ENCODE measurements at regions not wholly inside any gene's neighbourhood (a gene's known extent, or its start where the extent isn't known, plus 50 kb on each side); places are given as distances from the start of the nearest gene placed in this dataset.

GRCh38 chr6:45830441-45831139 is 185.1 kb downstream of the CLIC5 start:
- H3K36me3 ChIP-seq, result no peaks in the 10 kb centered on the region
- H3K27ac ChIP-seq, result no peak overlapping the region
- no peaks in the 10 kb centered on the region for H3K27me3 ChIP-seq
- DNase-seq, result no peak
- H3K4me3 ChIP-seq, result no peak overlapping the region
- H3K9me3 ChIP-seq (replicated peaks), result no peaks in the 10 kb centered on the region
- no peaks in the 10 kb centered on the region for H3K4me1 ChIP-seq

GRCh38 chr6:45829873-45830272 is 185.8 kb downstream of the CLIC5 start:
- Histone ChIP-seq H3K4me3 (no peak overlapping the region), H3K36me3 (no peaks in the 10 kb centered on the region), H3K27me3 (no peaks in the 10 kb centered on the region), H3K9me3 (replicated peaks) (no peaks in the 10 kb centered on the region), H3K27ac (no peak overlapping the region), H3K4me1 (no peaks in the 10 kb centered on the region)
- no peak for DNase-seq

GRCh38 chr6:45827952-45828530 is 187.6 kb downstream of the CLIC5 start:
- no peak for DNase-seq
- Histone ChIP-seq H3K4me3 (no peak overlapping the region), H3K9me3 (replicated peaks) (no peaks in the 10 kb centered on the region), H3K4me1 (no peaks in the 10 kb centered on the region), H3K27me3 (no peaks in the 10 kb centered on the region), H3K27ac (no peak overlapping the region), H3K36me3 (no peaks in the 10 kb centered on the region)

DNA sequence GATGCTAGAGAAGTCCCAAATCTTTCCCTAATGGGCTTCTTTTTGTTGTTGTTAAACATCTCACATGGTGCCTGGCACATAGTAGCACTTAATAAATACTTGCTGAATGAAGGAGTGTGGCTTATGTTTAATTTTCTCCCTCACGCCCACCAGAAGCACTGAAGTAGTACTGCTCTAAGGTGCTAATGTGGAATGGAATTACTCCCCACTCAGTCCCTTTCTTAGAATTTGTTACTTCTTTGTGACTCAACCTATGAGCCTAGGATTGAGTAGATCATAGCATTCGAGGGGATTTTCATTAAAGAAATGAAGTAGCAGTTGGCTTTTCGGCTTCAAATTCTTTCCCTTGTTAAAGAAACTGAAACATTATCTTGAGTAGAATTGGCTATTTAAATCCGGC is 192.8 kb downstream of the CLIC5 start:
- H3K27ac ChIP-seq, result no peak overlapping the region
- no peak for DNase-seq
- no peaks in the 10 kb centered on the region for H3K9me3 ChIP-seq (replicated peaks)
- H3K4me3 ChIP-seq, result no peak overlapping the region
- no peaks in the 10 kb centered on the region for H3K36me3 ChIP-seq
- H3K4me1 ChIP-seq, result no peaks in the 10 kb centered on the region
- no peaks in the 10 kb centered on the region for H3K27me3 ChIP-seq

DNA sequence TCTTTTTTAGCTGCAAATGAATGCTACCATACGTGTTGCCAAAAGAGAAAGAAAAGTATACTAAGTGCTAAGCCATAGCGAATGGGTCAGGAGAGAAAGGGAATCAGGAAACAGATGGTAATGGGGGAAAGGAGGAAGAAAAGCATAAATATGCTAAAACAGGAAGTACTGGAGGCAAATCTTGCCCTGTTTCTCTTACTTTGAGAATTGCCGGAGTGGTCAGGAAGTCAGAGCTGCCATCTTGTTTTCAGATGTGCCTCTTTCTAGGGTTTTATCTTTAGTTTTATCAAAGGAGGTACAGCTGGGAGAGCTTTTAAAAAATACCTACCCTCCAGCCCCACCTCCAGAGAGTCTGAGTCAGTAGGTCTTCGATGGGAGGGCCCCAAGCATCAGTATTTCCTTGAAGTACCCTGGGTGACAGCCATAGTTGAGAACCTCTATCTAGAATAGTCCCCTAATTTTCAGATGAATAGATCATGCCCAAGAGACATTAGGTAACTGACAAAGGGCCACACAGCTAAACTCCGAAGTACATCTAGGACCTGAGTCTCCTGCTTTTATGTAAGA is 193.3 kb downstream of the CLIC5 start:
- no peak overlapping the region for H3K4me3 ChIP-seq
- DNase-seq, result no peak
- H3K27me3 ChIP-seq, result no peaks in the 10 kb centered on the region
- no peaks in the 10 kb centered on the region for H3K9me3 ChIP-seq (replicated peaks)
- no peaks in the 10 kb centered on the region for H3K4me1 ChIP-seq
- no peak overlapping the region for H3K27ac ChIP-seq
- no peaks in the 10 kb centered on the region for H3K36me3 ChIP-seq

DNA sequence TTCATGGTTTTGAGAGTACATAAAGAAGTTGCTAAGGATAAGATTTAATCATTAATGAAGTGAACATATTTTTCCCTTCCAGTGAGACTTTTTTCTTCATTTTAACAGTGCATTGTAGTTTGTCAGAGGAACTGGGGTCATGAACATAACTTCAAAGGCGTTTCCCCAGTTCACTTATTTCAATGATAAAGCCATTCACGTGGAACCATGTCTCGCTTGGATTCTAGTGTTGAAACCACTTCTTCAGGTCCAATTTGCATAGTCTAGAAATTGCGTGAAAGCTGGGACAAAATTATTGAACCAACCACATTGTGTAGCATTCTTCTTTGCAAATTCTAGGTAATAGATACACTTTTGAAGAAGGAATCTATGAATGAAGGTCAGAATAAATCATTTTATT is 197.0 kb downstream of the CLIC5 start:
- Histone ChIP-seq H3K27me3 (no peaks in the 10 kb centered on the region), H3K9me3 (replicated peaks) (no peaks in the 10 kb centered on the region), H3K36me3 (no peaks in the 10 kb centered on the region), H3K4me3 (no peak overlapping the region), H3K4me1 (peaks cover 10% of the 10 kb centered on the region), H3K27ac (no peak overlapping the region)
- DNase-seq, result no peak

DNA sequence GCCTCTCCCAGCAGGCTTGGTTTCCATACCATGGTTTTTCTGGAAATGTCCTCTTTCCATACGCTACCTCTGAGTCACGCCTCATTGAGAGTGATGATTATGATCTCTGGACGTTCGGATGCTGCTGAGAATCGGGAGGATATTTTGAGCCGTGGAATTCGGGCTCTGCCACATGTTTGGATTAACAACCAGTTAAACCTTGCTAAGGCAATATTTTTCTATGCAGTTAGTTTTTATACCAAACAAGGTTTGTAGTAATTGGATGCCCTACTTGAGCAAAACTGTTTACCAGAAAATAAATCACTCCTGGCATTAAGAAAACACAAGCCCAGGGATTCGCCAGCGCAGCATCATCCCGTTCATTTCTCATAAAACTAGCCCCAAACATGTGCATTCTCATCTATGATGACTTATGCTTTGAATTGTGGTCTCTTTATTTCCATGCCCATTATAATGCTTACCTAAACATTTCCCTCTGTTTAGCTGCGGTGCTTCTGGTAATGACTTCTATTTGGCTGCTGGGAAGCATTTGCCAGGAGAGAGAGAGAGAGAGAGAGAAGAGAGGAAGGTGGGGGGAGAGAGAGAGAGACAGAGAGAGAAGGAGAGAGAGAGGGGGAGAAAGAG is 198.9 kb downstream of the CLIC5 start:
- H3K27ac ChIP-seq, result peak overlapping the region; percentile 39
- H3K4me3 ChIP-seq, result peak overlapping the region; percentile 43
- H3K27me3 ChIP-seq, result no peaks in the 10 kb centered on the region
- H3K36me3 ChIP-seq, result no peaks in the 10 kb centered on the region
- H3K4me1 ChIP-seq, result peaks cover 23% of the 10 kb centered on the region
- no peaks in the 10 kb centered on the region for H3K9me3 ChIP-seq (replicated peaks)
- peak; percentile 40 to 60 for DNase-seq

- DNase-seq, result peak in 1 of 2 experiments; percentile 20
- no peak overlapping the region for H3K4me3 ChIP-seq
- H3K4me1 ChIP-seq, result peaks cover 23% of the 10 kb centered on the region
- no peaks in the 10 kb centered on the region for H3K27me3 ChIP-seq
- no peak overlapping the region for H3K27ac ChIP-seq
- H3K36me3 ChIP-seq, result no peaks in the 10 kb centered on the region
- H3K9me3 ChIP-seq (replicated peaks), result no peaks in the 10 kb centered on the region
Measured at GRCh38 chr6:45815466-45816125, 200.1 kb downstream of the CLIC5 start.

- Histone ChIP-seq H3K4me1 (peaks cover 23% of the 10 kb centered on the region), H3K27me3 (no peaks in the 10 kb centered on the region), H3K9me3 (replicated peaks) (no peaks in the 10 kb centered on the region), H3K27ac (no peak overlapping the region), H3K36me3 (no peaks in the 10 kb centered on the region), H3K4me3 (no peak overlapping the region)
- DNase-seq, result no peak
Measured at GRCh38 chr6:45814772-45815171, 200.9 kb downstream of the CLIC5 start.

GRCh38 chr6:45813943-45814342 is 201.7 kb downstream of the CLIC5 start:
- no peaks in the 10 kb centered on the region for H3K9me3 ChIP-seq (replicated peaks)
- no peak for DNase-seq
- H3K36me3 ChIP-seq, result no peaks in the 10 kb centered on the region
- H3K27me3 ChIP-seq, result no peaks in the 10 kb centered on the region
- peaks cover 31% of the 10 kb centered on the region for H3K4me1 ChIP-seq
- H3K4me3 ChIP-seq, result no peak overlapping the region
- H3K27ac ChIP-seq, result no peak overlapping the region

DNA sequence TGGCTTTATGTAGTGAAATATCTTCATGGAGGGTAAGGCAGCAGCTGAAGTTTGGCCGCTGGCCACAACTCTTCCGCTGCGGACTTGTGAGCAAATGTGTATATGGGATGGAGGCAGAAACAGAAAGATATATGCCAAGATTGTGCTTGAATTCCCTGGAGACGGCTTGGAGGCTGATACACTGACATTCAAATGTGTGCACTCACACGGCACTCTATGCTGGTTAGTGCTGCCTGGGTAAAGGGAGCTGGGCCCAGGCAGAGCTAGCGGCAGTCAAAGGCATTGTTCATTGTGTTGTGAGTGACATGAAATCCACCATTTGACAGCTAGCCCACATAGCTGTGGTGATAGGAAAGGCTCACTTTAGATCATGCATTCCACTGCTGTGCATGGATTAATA is 202.7 kb downstream of the CLIC5 start:
- peaks cover 36% of the 10 kb centered on the region for H3K4me1 ChIP-seq
- no peaks in the 10 kb centered on the region for H3K9me3 ChIP-seq (replicated peaks)
- H3K27ac ChIP-seq, result no peak overlapping the region
- H3K36me3 ChIP-seq, result no peaks in the 10 kb centered on the region
- H3K27me3 ChIP-seq, result no peaks in the 10 kb centered on the region
- H3K4me3 ChIP-seq, result no peak overlapping the region
- DNase-seq, result peak; percentile 57 to 68

GRCh38 chr6:45808917-45809316 is 206.7 kb downstream of the CLIC5 start:
- Histone ChIP-seq H3K4me3 (no peak overlapping the region), H3K27me3 (no peaks in the 10 kb centered on the region)
- DNase-seq, result peak; percentile 53 to 63

DNA sequence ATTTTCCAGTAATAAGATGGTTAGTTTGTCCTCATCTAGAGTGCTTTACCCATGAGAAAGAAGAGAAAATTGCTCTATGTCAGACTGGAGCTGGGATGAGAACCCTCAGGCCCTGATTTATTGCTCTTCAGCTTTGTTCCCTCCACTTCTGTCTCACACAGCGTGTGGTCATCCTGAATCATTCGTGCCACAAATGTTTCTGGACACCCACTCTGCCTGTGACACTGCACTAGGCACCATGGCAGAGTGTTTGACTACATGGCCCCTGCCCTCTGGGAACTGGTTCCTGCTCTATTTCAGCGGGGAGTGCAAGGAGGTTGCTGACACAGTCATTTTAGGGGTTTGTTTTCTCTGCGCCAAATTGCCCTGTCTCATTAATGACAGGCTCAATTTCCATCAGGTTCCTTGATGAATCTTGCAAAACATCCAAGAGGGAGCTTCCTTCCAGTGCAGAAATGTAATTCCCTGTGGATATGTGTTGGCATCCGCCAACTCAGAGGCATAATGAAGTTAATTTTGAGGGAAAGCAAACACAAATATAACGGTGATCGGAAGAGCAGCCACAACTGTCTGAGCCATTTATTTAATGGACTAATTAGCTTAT is 207.5 kb downstream of the CLIC5 start:
- no peak for DNase-seq
- H3K4me1 ChIP-seq, result peaks cover 25% of the 10 kb centered on the region
- no peak overlapping the region for H3K4me3 ChIP-seq
- H3K36me3 ChIP-seq, result no peaks in the 10 kb centered on the region
- H3K9me3 ChIP-seq (replicated peaks), result peaks cover 4% of the 10 kb centered on the region
- no peak overlapping the region for H3K27ac ChIP-seq
- H3K27me3 ChIP-seq, result no peaks in the 10 kb centered on the region

More at GRCh38 chr6:45808917-45809316, 206.7 kb downstream of the CLIC5 start:
- H3K4me1 ChIP-seq, result peaks cover 30% of the 10 kb centered on the region
- peak overlapping the region; percentile 6; the same call in 1 of the 2 replicates for H3K27ac ChIP-seq
- no peaks in the 10 kb centered on the region for H3K36me3 ChIP-seq
- H3K9me3 ChIP-seq (replicated peaks), result peaks cover 4% of the 10 kb centered on the region

DNA sequence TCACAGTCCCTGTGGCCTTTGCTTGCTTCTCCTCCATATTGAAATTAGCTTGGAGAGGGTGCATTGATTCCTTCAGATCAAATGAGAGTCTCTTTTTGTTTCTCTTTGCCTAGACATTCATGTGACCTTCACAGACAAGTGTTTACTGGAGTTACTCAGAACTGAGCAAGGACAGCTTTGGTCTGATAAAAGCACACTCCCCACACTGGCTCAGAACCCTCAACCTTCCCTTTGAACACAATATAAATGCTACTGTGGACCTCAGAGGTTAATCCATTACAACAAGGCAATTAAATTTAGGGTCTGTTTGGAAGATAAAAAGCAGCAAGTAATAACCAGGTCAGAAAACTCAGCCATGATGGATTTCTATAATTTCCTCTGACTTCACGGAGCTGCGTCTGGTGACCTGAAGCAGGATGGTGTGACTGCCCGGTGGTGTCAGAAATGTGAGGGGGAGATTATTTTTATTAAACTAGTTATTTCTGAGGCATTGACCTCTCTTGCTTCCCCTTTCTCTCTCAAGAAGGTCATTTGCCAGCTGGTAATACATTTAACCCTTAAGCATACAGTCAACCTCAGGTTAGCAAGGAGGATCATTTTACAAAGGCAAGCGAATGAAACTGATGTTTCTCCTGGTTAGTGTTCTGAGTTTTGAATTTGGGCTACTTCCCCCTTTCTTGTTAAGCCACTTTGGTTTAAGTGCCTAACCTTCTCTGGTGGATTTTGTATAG is 208.2 kb downstream of the CLIC5 start:
- Histone ChIP-seq H3K4me3 (no peak overlapping the region), H3K4me1 (peaks cover 19% of the 10 kb centered on the region), H3K9me3 (replicated peaks) (peaks cover 4% of the 10 kb centered on the region), H3K36me3 (no peaks in the 10 kb centered on the region), H3K27ac (no peak overlapping the region), H3K27me3 (no peaks in the 10 kb centered on the region)
- DNase-seq, result no peak

Data from SJCRH30 (cell line).